ENCODE measurements at regions not wholly inside any gene's neighbourhood (a gene's known extent, or its start where the extent isn't known, plus 50 kb on each side); places are given as distances from the start of the nearest gene placed in this dataset.

DNA sequence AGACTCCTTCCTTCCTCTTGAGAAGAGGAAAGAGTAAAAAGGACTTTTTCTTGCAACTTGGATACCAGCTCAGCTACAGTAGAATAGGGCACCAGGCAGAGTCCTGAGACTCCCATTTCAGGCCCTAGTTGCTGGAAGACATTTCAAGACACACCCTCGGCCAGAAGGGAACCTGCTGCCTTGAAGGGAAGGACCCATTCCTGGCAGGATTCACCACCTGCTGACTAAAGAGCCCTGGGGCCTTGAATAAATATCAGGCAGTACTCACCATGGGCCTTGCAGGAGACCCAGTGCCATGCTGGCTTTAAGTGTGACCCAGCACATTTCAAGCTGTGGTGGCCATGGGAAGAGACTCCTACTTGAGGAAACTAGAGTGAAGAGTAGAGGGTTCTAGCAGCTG is 317.6 kb downstream of the DKK2 start:
- WGBS, 2 donors: 74 to 83% methylated on average over 1 of the region's 1 CpG
- Histone ChIP-seq H3K36me3 (ENCODE audit: control insufficient read depth in 4 of 4, insufficient read depth in 4 of 4, low read length in 4 of 4) (no peaks in the 10 kb centered on the region), H3K4me1 (ENCODE audit: control insufficient read depth in 5 of 5, insufficient read depth in 5 of 5, low read length in 5 of 5) (no peaks in the 10 kb centered on the region), H3K4me3 (no peak overlapping the region), H3K9ac (ENCODE audit: insufficient read depth in 1 of 2, low read length in 2 of 2) (no peak overlapping the region), H3K9me3 (ENCODE audit: control insufficient read depth in 4 of 4, insufficient read depth in 3 of 4, low read length in 3 of 4) (peaks cover 0 to 2% (median 0%) of the 10 kb centered on the region in 4 donors), H3K27ac (ENCODE audit: low read depth in 1 of 2, low read length in 1 of 2) (no peak overlapping the region), H3K27me3 (ENCODE audit: control insufficient read depth in 3 of 3, insufficient read depth in 3 of 3, low read length in 2 of 3) (no peaks in the 10 kb centered on the region)
- ATAC-seq (ENCODE audit: insufficient read depth, low FRiP score) (no peak), DNase-seq (no peak)
- TF ChIP-seq CTCF (IDR thresholded peaks at IDR 0.05; ENCODE audit: control extremely low read depth, extremely low read depth): no peak

GRCh38 chr4:106717091-106717490 is 319.0 kb downstream of the DKK2 start:
- Histone ChIP-seq H3K9ac (ENCODE audit: insufficient read depth in 1 of 2, low read length in 2 of 2) (no peak overlapping the region), H3K4me1 (ENCODE audit: control insufficient read depth in 5 of 5, insufficient read depth in 5 of 5, low read length in 5 of 5) (no peaks in the 10 kb centered on the region), H3K27me3 (ENCODE audit: control insufficient read depth in 3 of 3, insufficient read depth in 3 of 3, low read length in 2 of 3) (no peaks in the 10 kb centered on the region), H3K9me3 (ENCODE audit: control insufficient read depth in 4 of 4, insufficient read depth in 3 of 4, low read length in 3 of 4) (peaks cover 0 to 2% (median 0%) of the 10 kb centered on the region in 4 donors), H3K4me3 (no peak overlapping the region), H3K36me3 (ENCODE audit: control insufficient read depth in 4 of 4, insufficient read depth in 4 of 4, low read length in 4 of 4) (no peaks in the 10 kb centered on the region), H3K27ac (ENCODE audit: low read depth in 1 of 2, low read length in 1 of 2) (no peak overlapping the region)
- ATAC-seq (ENCODE audit: insufficient read depth, low FRiP score) (no peak), DNase-seq (no peak)
- 91 to 96% methylated on average over 4 of the region's 4 CpGs for WGBS, 2 donors
- TF ChIP-seq CTCF (IDR thresholded peaks at IDR 0.05; ENCODE audit: control extremely low read depth, extremely low read depth): no peak

DNA sequence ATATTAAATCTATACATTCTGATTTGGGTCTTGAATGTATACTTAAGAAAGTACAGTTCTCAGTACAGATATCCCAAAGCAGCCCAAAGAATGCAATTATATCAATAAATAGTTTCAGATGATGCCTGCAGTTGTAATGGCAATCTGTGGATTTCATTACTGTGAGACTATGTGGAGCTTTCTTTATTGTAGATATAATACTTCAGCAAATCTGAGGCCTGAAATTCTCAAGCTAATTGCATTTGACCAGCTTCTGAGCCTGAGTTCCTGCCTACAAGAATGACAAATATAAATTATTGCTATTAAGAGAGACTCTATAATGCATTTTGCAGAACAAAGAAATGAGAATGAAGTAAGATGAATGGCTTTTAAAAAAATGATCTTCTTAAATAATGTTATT is 320.3 kb downstream of the DKK2 start:
- H3K9ac ChIP-seq (ENCODE audit: insufficient read depth in 1 of 2, low read length in 2 of 2): no peak overlapping the region
- peaks cover 0 to 2% (median 0%) of the 10 kb centered on the region in 4 donors for H3K9me3 ChIP-seq (ENCODE audit: control insufficient read depth in 4 of 4, insufficient read depth in 3 of 4, low read length in 3 of 4)
- no peaks in the 10 kb centered on the region for H3K36me3 ChIP-seq (ENCODE audit: control insufficient read depth in 4 of 4, insufficient read depth in 4 of 4, low read length in 4 of 4)
- no peaks in the 10 kb centered on the region for H3K4me1 ChIP-seq (ENCODE audit: control insufficient read depth in 5 of 5, insufficient read depth in 5 of 5, low read length in 5 of 5)
- H3K4me3 ChIP-seq: no peak overlapping the region
- DNase-seq (no peak), ATAC-seq (ENCODE audit: insufficient read depth, low FRiP score) (no peak)
- no peaks in the 10 kb centered on the region for H3K27me3 ChIP-seq (ENCODE audit: control insufficient read depth in 3 of 3, insufficient read depth in 3 of 3, low read length in 2 of 3)
- H3K27ac ChIP-seq (ENCODE audit: low read depth in 1 of 2, low read length in 1 of 2): no peak overlapping the region
- no peak for TF ChIP-seq CTCF (IDR thresholded peaks at IDR 0.05; ENCODE audit: control extremely low read depth, extremely low read depth)

DNA sequence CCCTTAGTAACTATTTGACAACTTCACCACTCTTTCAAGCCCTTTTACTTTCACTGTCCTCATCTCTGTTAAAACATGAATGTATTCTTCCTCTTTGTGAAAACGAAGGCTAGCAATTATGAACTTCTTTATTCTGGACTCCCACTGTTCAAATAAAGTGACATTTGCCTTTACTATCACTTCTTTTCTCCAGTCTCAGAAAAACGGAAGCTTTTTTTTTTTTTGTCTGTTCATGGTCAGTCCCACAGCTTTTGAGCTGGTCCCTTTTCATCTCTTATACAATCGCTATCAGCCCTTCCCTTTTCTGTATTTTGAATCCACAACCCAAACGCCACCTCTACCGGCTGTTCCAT is 327.7 kb downstream of the DKK2 start:
- no peak for DNase-seq
- H3K4me3 ChIP-seq: no peak overlapping the region
- H3K9ac ChIP-seq (ENCODE audit: insufficient read depth in 1 of 2, low read length in 2 of 2): no peak overlapping the region
- no peak for ATAC-seq (ENCODE audit: insufficient read depth, low FRiP score)
- no peaks in the 10 kb centered on the region for H3K4me1 ChIP-seq (ENCODE audit: control insufficient read depth in 5 of 5, insufficient read depth in 5 of 5, low read length in 5 of 5)
- 38 to 49% methylated on average over 5 of the region's 5 CpGs for WGBS, 2 donors
- no peaks in the 10 kb centered on the region for H3K27me3 ChIP-seq (ENCODE audit: control insufficient read depth in 3 of 3, insufficient read depth in 3 of 3, low read length in 2 of 3)
- TF ChIP-seq CTCF (IDR thresholded peaks at IDR 0.05; ENCODE audit: control extremely low read depth, extremely low read depth): no peak
- no peaks in the 10 kb centered on the region for H3K36me3 ChIP-seq (ENCODE audit: control insufficient read depth in 4 of 4, insufficient read depth in 4 of 4, low read length in 4 of 4)
- no peak overlapping the region for H3K27ac ChIP-seq (ENCODE audit: low read depth in 1 of 2, low read length in 1 of 2)
- no peaks in the 10 kb centered on the region for H3K9me3 ChIP-seq (ENCODE audit: control insufficient read depth in 4 of 4, insufficient read depth in 3 of 4, low read length in 3 of 4)

All from lung (tissue), 11 donors.